ENCODE measurements at regions not wholly inside any gene's neighbourhood (a gene's known extent, or its start where the extent isn't known, plus 50 kb on each side); places are given as distances from the start of the nearest gene placed in this dataset.

DNA sequence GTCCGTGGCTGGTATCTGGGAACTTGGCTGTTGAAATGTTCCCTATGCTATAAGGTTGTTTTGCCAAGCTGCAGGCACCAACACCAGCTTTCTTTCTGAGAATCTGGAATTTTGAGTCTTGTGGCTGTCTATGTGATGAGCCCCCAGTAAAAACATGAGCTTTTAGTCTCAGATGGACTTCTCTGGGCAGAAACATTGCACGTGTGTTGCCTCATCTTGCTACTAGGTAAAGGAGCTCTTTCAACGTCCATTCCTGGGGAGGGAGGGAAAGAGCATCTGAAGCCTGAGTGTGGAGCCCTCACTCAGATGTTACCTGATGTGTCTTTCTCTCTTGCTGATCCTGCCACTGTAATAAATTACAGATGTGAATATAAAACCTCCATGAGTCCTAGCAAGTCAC is 183.8 kb upstream of the LHX5 start:
- H3K27ac ChIP-seq (ENCODE audit: low read depth, low read length, poor library complexity, severe bottlenecking): no peak overlapping the region
- H3F3A ChIP-seq (ENCODE audit: insufficient read depth, low read length): no peaks in the 10 kb centered on the region
- no peaks in the 10 kb centered on the region for H3K9me2 ChIP-seq (ENCODE audit: low read depth, low read length)
- H3K36me3 ChIP-seq (ENCODE audit: insufficient read depth, low read length): no peaks in the 10 kb centered on the region
- H3K9me3 ChIP-seq (ENCODE audit: low read length): no peaks in the 10 kb centered on the region
- no peak overlapping the region for H3K4me2 ChIP-seq (ENCODE audit: low read length)
- H4K20me1 ChIP-seq (ENCODE audit: insufficient read depth, low read length): no peaks in the 10 kb centered on the region
- H3K4me3 ChIP-seq (ENCODE audit: low read depth, low read length, poor library complexity, severe bottlenecking): no peak overlapping the region
- TF ChIP-seq, protein P1, sequence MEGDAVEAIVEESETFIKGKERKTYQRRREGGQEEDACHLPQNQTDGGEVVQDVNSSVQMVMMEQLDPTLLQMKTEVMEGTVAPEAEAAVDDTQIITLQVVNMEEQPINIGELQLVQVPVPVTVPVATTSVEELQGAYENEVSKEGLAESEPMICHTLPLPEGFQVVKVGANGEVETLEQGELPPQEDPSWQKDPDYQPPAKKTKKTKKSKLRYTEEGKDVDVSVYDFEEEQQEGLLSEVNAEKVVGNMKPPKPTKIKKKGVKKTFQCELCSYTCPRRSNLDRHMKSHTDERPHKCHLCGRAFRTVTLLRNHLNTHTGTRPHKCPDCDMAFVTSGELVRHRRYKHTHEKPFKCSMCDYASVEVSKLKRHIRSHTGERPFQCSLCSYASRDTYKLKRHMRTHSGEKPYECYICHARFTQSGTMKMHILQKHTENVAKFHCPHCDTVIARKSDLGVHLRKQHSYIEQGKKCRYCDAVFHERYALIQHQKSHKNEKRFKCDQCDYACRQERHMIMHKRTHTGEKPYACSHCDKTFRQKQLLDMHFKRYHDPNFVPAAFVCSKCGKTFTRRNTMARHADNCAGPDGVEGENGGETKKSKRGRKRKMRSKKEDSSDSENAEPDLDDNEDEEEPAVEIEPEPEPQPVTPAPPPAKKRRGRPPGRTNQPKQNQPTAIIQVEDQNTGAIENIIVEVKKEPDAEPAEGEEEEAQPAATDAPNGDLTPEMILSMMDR (IDR thresholded peaks at IDR 0.05; ENCODE audit: low read length): no peak
- TF ChIP-seq EZH2 (IDR thresholded peaks at IDR 0.05; ENCODE audit: borderline replicate concordance, low read length): no peak
- no peaks in the 10 kb centered on the region for H3K27me3 ChIP-seq (ENCODE audit: insufficient read depth, low read length)
- H2AFZ ChIP-seq (ENCODE audit: low read length): no peak overlapping the region
- no peak overlapping the region for H3K9ac ChIP-seq (ENCODE audit: low read length)
- H3K79me2 ChIP-seq (ENCODE audit: insufficient read depth, low read length): no peaks in the 10 kb centered on the region
- no peaks in the 10 kb centered on the region for H3K4me1 ChIP-seq (ENCODE audit: insufficient read depth, low read length, severe bottlenecking)

DNA sequence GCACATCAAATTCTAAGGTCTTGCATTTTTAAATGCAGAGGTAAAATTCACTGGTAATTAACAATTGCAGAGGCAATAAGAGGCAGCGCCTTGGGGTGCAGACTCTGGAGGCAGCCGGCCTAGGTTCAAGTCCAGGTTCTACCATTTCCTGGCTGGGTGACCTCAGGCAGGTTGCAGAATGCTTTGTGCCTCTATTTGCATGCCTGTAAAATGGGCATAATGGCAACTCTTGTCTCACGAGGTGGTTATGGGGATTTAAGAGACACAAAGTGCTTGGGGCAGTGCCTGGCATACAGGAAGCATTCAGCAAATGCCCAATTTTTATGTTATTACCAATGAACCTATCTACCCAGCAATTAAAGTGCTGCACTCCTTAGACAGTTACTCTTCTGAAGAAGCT is 180.0 kb upstream of the LHX5 start:
- Histone ChIP-seq H3K9ac (ENCODE audit: low read length) (no peak overlapping the region), H3K4me2 (ENCODE audit: low read length) (no peak overlapping the region), H4K20me1 (ENCODE audit: insufficient read depth, low read length) (no peaks in the 10 kb centered on the region), H3K27me3 (ENCODE audit: insufficient read depth, low read length) (no peaks in the 10 kb centered on the region), H3K36me3 (ENCODE audit: insufficient read depth, low read length) (no peaks in the 10 kb centered on the region), H2AFZ (ENCODE audit: low read length) (no peak overlapping the region), H3K9me2 (ENCODE audit: low read depth, low read length) (no peaks in the 10 kb centered on the region), H3K9me3 (ENCODE audit: low read length) (no peaks in the 10 kb centered on the region), H3K79me2 (ENCODE audit: insufficient read depth, low read length) (no peaks in the 10 kb centered on the region), H3F3A (ENCODE audit: insufficient read depth, low read length) (no peaks in the 10 kb centered on the region), H3K4me1 (ENCODE audit: insufficient read depth, low read length, severe bottlenecking) (no peaks in the 10 kb centered on the region), H3K4me3 (ENCODE audit: low read depth, low read length, poor library complexity, severe bottlenecking) (no peak overlapping the region), H3K27ac (ENCODE audit: low read depth, low read length, poor library complexity, severe bottlenecking) (no peak overlapping the region)
- TF ChIP-seq, protein P1 (IDR thresholded peaks at IDR 0.05; ENCODE audit: low read length): no peak
- TF ChIP-seq EZH2 (IDR thresholded peaks at IDR 0.05; ENCODE audit: borderline replicate concordance, low read length): no peak

DNA sequence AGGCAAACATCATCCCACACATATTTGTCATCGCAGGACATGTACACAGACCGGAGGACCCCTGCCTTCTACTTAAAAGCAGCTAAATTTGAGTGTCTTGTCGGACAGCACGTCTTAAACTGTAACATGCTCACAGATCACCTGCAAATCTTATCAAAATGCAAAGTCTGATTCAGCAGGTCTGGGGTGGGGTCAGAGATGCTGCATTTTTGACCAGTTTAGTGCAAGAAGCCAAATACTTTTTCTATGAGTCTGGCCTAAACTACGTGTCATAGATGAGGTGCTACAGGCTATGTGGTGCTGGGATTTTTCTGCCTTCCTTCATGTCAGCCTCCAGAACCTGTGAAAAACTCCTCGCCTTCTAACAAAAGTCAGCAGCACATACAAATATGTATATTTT is 178.8 kb upstream of the LHX5 start:
- Histone ChIP-seq H3K4me3 (ENCODE audit: low read depth, low read length, poor library complexity, severe bottlenecking) (no peak overlapping the region), H3K36me3 (ENCODE audit: insufficient read depth, low read length) (no peaks in the 10 kb centered on the region), H3K27ac (ENCODE audit: low read depth, low read length, poor library complexity, severe bottlenecking) (no peak overlapping the region), H3K9me2 (ENCODE audit: low read depth, low read length) (no peaks in the 10 kb centered on the region), H3F3A (ENCODE audit: insufficient read depth, low read length) (no peaks in the 10 kb centered on the region), H3K9ac (ENCODE audit: low read length) (no peak overlapping the region), H3K27me3 (ENCODE audit: insufficient read depth, low read length) (peaks cover 4% of the 10 kb centered on the region; the same call in 1 of the 2 replicates), H3K9me3 (ENCODE audit: low read length) (no peaks in the 10 kb centered on the region), H3K4me2 (ENCODE audit: low read length) (no peak overlapping the region), H4K20me1 (ENCODE audit: insufficient read depth, low read length) (no peaks in the 10 kb centered on the region), H3K4me1 (ENCODE audit: insufficient read depth, low read length, severe bottlenecking) (no peaks in the 10 kb centered on the region), H3K79me2 (ENCODE audit: insufficient read depth, low read length) (no peaks in the 10 kb centered on the region), H2AFZ (ENCODE audit: low read length) (no peak overlapping the region)
- no peak for TF ChIP-seq EZH2 (IDR thresholded peaks at IDR 0.05; ENCODE audit: borderline replicate concordance, low read length)
- TF ChIP-seq, protein P1 (IDR thresholded peaks at IDR 0.05; ENCODE audit: low read length): no peak
